Loucy (cell line): ENCODE measurements at regions not wholly inside any gene's neighbourhood (a gene's known extent, or its start where the extent isn't known, plus 50 kb on each side); places are given as distances from the start of the nearest gene placed in this dataset.

Experiments used
- EZH2phosphoT487 ChIP-seq: fragments of 200-600 bp; IDR thresholded peaks from 2 replicates; pipeline ENCODE4 v1.6.1; 2018; ENCODE audit warnings: antibody characterized with exemption, mild to moderate bottlenecking, moderate library complexity, borderline replicate concordance
- TF ChIP-seq, protein P1 (sequence below): fragments of 200-600 bp; sonication (generic); conservative IDR thresholded peaks from 2 replicates; pipeline ENCODE4 v1.5.1; 2014; ENCODE audit warnings: mild to moderate bottlenecking, antibody characterized with exemption, low read length

DNA sequence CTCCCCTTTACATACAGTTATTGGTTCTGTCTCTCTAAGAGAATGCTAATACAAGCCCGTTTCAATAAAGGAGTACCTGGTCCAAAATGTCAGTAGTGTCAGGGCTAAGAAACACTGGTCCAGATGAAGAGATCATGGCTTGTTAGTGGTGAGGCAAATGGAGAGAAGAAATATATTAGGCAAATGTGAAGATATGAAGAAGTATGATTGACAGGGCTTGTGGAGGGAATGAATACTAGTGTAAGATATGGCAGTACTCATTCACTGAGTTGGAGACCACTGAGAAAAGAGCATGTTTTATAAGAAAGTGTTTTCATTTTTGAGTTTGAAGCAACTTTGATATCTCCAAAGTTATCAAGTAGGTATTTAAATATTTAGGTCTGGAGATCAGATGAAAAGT is 290.5 kb upstream of the MEF2C start:
- TF ChIP-seq, protein P1, sequence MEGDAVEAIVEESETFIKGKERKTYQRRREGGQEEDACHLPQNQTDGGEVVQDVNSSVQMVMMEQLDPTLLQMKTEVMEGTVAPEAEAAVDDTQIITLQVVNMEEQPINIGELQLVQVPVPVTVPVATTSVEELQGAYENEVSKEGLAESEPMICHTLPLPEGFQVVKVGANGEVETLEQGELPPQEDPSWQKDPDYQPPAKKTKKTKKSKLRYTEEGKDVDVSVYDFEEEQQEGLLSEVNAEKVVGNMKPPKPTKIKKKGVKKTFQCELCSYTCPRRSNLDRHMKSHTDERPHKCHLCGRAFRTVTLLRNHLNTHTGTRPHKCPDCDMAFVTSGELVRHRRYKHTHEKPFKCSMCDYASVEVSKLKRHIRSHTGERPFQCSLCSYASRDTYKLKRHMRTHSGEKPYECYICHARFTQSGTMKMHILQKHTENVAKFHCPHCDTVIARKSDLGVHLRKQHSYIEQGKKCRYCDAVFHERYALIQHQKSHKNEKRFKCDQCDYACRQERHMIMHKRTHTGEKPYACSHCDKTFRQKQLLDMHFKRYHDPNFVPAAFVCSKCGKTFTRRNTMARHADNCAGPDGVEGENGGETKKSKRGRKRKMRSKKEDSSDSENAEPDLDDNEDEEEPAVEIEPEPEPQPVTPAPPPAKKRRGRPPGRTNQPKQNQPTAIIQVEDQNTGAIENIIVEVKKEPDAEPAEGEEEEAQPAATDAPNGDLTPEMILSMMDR = no peak
- TF ChIP-seq EZH2phosphoT487 = no peak
